Fibroblast of skin of scalp (primary cell): ENCODE measurements at regions not wholly inside any gene's neighbourhood (a gene's known extent, or its start where the extent isn't known, plus 50 kb on each side); places are given as distances from the start of the nearest gene placed in this dataset.

Experiments
- DNase-seq: peaks from one replicate; pipeline ENCODE4 v3.0.0-alpha.2; 2013

GRCh38 chr15:61318802-61319525 is 89.9 kb upstream of the RORA start:
- no peak for DNase-seq

- DNase-seq: no peak
Observed at GRCh38 chr15:61318301-61318700, 89.2 kb upstream of the RORA start.

GRCh38 chr15:61315471-61315870 is 86.4 kb upstream of the RORA start:
- no peak for DNase-seq

DNA sequence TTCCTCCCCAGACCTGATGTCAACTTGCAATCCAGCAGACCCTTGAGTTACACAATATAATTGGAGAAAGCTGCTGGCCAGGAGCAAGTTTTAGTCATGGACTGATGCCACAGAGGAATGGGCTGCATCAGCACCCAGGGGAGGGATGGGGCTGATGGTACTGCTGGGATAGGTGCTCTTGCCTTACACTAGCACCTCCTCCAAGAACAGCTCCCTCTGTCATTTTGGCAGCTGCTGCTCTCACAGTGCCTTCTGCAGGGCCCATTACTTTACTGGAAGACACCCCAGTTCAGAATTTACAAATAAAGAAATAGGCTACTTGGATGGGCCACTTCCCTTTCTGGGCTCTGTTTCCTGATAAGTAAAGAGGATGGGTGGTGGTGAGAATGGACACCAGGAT is 85.3 kb upstream of the RORA start:
- DNase-seq: no peak

DNA sequence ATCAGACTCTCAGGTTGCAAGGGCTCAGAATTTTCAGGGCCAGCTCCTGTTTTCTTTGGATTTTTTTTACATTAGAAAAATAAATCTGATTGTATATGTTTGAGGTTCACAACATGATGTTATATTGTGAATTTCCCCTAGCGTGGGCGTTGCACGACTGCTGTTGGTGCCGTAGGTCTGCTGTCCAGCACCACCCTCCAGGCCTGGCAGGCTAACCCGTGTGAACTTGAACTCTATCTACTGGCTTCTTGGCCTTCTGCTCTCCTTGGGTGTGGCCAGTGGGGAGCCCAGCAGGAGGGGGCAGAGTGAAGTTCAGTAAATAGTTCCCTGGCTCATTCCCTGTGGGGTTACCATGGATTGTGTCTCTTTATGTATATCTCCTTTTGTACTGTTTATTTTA is 80.5 kb upstream of the RORA start:
- no peak for DNase-seq

- no peak for DNase-seq
Observed at GRCh38 chr15:61309031-61309511, 80.0 kb upstream of the RORA start.

DNA sequence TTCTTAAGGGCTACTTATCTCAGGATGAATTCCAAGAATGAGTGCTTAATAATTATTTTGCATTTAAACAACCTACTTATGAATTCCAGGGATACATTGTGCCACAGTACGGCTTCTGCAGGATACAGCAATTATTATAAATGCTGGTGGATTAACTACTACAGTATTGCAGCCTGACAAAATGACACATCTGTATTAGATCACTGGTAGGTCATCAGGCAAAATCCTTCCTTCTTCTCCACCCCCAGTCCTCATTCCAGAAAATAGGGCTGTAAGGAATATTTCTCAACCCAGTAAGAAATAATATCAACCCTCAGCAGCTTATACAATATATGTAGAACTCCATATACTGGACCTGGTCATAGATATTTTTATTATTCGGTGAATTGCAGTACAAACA is 79.3 kb upstream of the RORA start:
- DNase-seq: no peak

DNA sequence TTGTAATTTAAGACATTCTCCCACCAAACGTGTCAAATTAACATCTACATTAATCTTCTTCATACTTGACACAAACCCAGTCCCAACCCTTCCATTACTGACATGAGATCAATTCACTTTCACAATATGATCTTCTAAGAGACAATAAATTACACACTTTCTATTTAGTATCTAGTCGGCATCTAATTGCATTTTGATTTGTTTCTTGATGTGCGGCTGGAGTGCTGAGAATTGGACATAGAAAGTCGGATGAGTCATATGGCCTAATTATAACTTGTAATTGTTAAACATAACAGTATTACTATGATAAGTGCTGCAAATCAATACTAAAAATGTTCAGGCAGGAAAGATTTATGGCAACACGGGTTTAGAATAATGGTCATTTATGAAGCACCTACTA is 78.4 kb upstream of the RORA start:
- no peak for DNase-seq

- no peak for DNase-seq
Observed at GRCh38 chr15:61301701-61302100, 72.6 kb upstream of the RORA start.

- DNase-seq: no peak
Observed at GRCh38 chr15:61299075-61299763, 70.1 kb upstream of the RORA start.

DNA sequence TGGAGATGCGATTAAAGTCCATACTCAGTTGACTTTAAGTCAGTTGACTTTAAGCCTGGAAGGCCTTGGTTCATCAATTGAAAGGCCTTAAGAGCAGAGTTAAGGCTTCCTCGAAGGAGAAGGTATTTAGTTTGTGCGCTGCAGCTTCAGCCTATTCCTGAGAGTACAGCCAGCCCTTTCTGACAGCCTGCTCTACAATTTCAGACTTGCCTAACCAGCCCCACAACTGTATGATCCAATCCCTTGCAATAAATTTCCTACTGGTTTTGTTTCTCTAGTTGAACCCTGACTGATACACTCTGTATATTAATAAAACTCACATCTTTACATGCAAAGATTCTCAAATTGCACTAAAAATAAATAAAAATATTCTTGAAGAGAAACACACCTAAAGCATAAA is 66.1 kb upstream of the RORA start:
- no peak for DNase-seq

DNA sequence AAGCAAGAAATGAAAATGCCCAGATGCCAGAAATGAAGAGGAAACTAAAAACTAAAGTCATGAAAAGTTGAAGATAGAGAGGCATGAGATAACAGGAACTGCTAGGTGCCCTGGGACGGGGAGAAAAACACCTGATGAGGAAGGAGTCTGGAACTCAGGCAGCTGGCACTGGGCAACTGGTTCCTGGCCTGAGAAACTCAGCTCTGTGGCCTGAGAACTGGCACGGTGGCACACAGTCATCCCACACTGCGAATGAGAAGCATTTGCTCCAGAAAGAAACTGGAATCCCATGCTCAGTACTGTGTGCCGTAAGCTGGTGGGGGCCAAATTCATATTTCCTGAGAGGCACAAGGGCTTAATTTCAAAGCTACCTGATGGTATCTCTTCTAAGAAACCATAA is 53.6 kb upstream of the RORA start:
- no peak for DNase-seq

DNA sequence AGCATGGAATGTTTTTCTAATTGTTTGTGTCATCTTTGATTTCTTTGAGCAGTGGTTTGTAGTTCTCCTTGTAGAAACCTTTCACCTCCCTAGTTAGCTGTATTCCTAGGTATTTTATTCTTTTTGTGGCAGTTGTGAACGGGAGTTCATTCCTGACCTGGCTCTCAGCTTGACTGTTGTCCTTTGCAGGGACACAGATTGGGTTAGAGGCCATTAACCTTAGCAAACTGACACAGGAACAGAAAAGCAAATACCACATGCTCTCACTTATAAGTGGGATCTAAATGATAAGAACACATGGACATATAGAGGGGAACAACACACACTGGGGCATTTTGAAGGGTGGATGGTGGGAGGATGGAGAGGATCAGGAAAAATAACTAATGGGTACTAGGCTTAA is 52.2 kb upstream of the RORA start:
- no peak for DNase-seq
